OCI-LY7 (cell line): ENCODE measurements at regions not wholly inside any gene's neighbourhood (a gene's known extent, or its start where the extent isn't known, plus 50 kb on each side); places are given as distances from the start of the nearest gene placed in this dataset.

Experiments
- CTCF ChIP-seq: fragments of 200-600 bp; sonication (generic); conservative IDR thresholded peaks from 2 replicates; pipeline ENCODE4 v1.5.1; 2014; ENCODE audit warnings: mild to moderate bottlenecking, antibody characterized with exemption, low read length, moderate library complexity, mixed read lengths
- EZH2phosphoT487 ChIP-seq: fragments of 200-600 bp; sonication (generic); IDR thresholded peaks from 2 replicates; pipeline ENCODE4 v1.6.1; 2018; ENCODE audit warnings: low read depth, borderline replicate concordance, mild to moderate bottlenecking, mixed run types, antibody characterized with exemption, low read length, moderate library complexity, mixed read lengths

- TF ChIP-seq CTCF (no peak), EZH2phosphoT487 (no peak)
Measured at GRCh38 chr5:35420200-35420599, 189.9 kb upstream of the PRLR start.
